BJ (cell line): ENCODE measurements at regions not wholly inside any gene's neighbourhood (a gene's known extent, or its start where the extent isn't known, plus 50 kb on each side); places are given as distances from the start of the nearest gene placed in this dataset.

Experiments used
- CTCF ChIA-PET: fragments of 350-600 bp; formaldehyde crosslinking; extraction: SDS; loops from one replicate; lab custom pipeline; 2021; ENCODE audit warnings: antibody characterized with exemption, inconsistent platforms; lab: Yijun Ruan, JAX
- POLR2A ChIA-PET: fragments of 300-600 bp; sonication (Branson Sonifier 250); formaldehyde crosslinking; extraction: SDS; loops from one replicate; lab custom pipeline; 2021; ENCODE audit warnings: antibody characterized with exemption; lab: Charles Lee
- DNase-seq: peaks from one replicate; pipeline ENCODE4 v3.0.0-alpha.2; 2011; ENCODE audit warnings: low read depth
- H3K27me3 ChIP-seq: 2 replicates; pipeline ENCODE4 v1.6.0; 2011; ENCODE audit warnings: low read length; ENCODE audit not compliant: control insufficient read depth, insufficient read depth
- H3K36me3 ChIP-seq: 2 replicates; pipeline ENCODE4 v1.5.1; 2011; ENCODE audit warnings: low read length; ENCODE audit not compliant: control insufficient read depth, insufficient read depth
- H3K4me3 ChIP-seq: 2 replicates; pipeline ENCODE4 v1.5.1; 2011; ENCODE audit warnings: low read depth, mild to moderate bottlenecking, control low read depth, low read length
- CTCF ChIP-seq: IDR thresholded peaks from 2 replicates; pipeline ENCODE4 v1.5.1; 2011; ENCODE audit warnings: low read depth, mild to moderate bottlenecking, control low read depth, inconsistent platforms, low read length, moderate library complexity; ENCODE audit not compliant: insufficient read depth

DNA sequence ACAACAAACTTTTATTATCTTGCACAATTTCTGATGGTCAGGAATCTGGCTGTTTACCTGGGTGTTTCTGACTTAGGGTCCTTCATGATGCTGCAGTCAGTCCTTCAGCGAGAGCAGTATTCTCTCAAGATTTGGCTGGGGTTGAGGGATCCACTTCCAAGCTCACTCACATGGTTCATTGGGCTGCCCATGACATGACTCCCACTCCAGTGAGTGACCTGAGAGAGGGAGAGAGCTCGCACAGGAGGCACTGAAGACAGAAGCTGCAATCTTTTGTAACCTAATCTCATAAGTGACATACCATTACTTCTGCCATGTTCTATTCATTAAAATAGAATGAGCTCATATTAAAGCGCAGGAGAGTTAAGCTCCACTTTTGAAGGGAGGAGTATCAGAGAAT, 212.6 kb downstream of the SPATA31D1 start:
- no peak for TF ChIP-seq CTCF
- H3K27me3 ChIP-seq: no peaks in the 10 kb centered on the region
- CTCF ChIA-PET: no interaction called here
- no peaks in the 10 kb centered on the region for H3K36me3 ChIP-seq
- POLR2A ChIA-PET: no interaction called here
- DNase-seq: no peak
- no peak overlapping the region for H3K4me3 ChIP-seq

DNA sequence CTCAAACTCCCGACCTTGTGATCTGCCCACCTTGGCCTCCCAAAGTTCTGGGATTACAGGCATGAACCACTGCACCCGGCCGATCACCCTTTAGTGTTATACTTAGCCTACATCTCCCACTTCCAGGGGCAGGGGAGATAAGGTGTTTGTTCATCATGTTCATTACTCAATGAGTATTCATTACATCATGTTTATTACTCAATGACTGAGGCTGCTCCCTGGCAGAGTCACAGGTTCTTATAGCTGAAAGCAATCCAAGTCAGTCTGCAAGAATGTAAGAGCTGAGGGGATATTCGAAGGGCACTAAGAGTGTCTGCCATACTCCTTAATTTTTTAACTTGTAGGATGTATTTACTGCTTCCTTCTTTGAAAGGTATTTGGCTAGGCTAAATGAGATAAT, 214.2 kb downstream of the SPATA31D1 start:
- POLR2A ChIA-PET: no interaction called here
- Histone ChIP-seq H3K27me3 (no peaks in the 10 kb centered on the region), H3K4me3 (no peak overlapping the region), H3K36me3 (no peaks in the 10 kb centered on the region)
- no peak for DNase-seq
- CTCF ChIA-PET: no interaction called here
- no peak for TF ChIP-seq CTCF

GRCh38 chr9:82206490-82206889, 217.9 kb downstream of the SPATA31D1 start:
- H3K4me3 ChIP-seq: no peak overlapping the region
- ChIA-PET CTCF (interaction anchor here (0.5 kb wide), 1 partner anchor 542 kb away, joined by 4 read pairs; no protein-coding TSS in a partner anchor), POLR2A (no interaction called here)
- no peaks in the 10 kb centered on the region for H3K27me3 ChIP-seq
- peak; percentile 35 for DNase-seq
- H3K36me3 ChIP-seq: no peaks in the 10 kb centered on the region
- no peak for TF ChIP-seq CTCF

GRCh38 chr9:82206946-82207345, 218.4 kb downstream of the SPATA31D1 start:
- POLR2A ChIA-PET: no interaction called here
- H3K4me3 ChIP-seq: no peak overlapping the region
- CTCF ChIA-PET: no interaction called here

DNA sequence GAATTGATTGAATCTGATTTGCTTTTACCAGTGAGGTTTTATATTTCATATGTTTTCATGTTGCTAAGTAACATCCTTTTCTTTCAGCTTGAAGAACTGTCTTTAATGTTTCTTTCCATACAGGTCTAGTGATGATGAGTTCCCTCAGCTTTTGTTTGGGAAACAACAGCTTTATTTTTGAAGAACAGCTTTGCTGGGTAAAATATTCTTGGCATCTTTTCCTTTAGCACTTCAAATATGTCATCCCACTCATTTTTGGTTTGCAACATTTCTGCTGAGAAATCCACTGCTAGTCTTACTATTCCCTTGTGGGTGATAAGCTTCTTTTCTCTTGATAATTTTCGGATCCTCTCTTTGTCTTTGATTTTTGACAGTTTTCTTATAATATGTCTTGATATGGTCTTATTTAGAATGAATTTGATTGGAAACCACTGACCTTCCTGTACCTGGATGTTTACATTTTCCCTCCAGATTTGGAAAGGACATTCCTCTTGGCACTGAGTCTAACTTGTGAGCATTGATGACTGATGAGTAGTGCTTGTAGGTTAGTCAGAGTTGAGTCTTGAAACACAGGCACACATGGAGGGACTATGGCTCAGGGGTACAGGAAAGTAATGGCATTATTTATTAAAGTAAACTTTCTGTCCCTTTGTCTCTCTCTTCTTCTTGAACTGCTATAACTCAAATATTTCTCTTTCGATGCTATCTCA, 220.3 kb downstream of the SPATA31D1 start:
- no peaks in the 10 kb centered on the region for H3K27me3 ChIP-seq
- no peak overlapping the region for H3K4me3 ChIP-seq
- no peak for TF ChIP-seq CTCF
- no peak for DNase-seq
- H3K36me3 ChIP-seq: no peaks in the 10 kb centered on the region
- ChIA-PET POLR2A (no interaction called here), CTCF (interaction anchor here (1.5 kb wide), 1 partner anchor 14 kb away, joined by 4 read pairs; no protein-coding TSS in a partner anchor)

More at GRCh38 chr9:82206946-82207345, 218.4 kb downstream of the SPATA31D1 start:
- TF ChIP-seq CTCF: no peak
- Histone ChIP-seq H3K27me3 (no peaks in the 10 kb centered on the region), H3K36me3 (no peaks in the 10 kb centered on the region)
- DNase-seq: no peak
